GM12873 (cell line): ENCODE measurements at regions not wholly inside any gene's neighbourhood (a gene's known extent, or its start where the extent isn't known, plus 50 kb on each side); places are given as distances from the start of the nearest gene placed in this dataset.

Source experiments
- CTCF ChIP-seq: IDR thresholded peaks from 2 replicates; pipeline ENCODE4 v1.5.1; 2012; ENCODE audit warnings: low read depth, mild to moderate bottlenecking, moderate library complexity, low read length, control low read depth; ENCODE audit not compliant: insufficient read depth; ENCODE audit errors: missing control alignments

GRCh38 chr2:226074391-226074790, 674.9 kb downstream of the NYAP2 start:
- TF ChIP-seq CTCF = no peak

- no peak for TF ChIP-seq CTCF
These were observed 674.1 kb downstream of the NYAP2 start for GRCh38 chr2:226073496-226074160.

- TF ChIP-seq CTCF = no peak
These were observed 667.4 kb downstream of the NYAP2 start for GRCh38 chr2:226066873-226067272.

GRCh38 chr2:226066391-226066790, 666.9 kb downstream of the NYAP2 start:
- no peak for TF ChIP-seq CTCF

GRCh38 chr2:226064932-226065570, 665.5 kb downstream of the NYAP2 start:
- no peak for TF ChIP-seq CTCF

- TF ChIP-seq CTCF = no peak
These were observed 664.4 kb downstream of the NYAP2 start for GRCh38 chr2:226063704-226064440.

GRCh38 chr2:226059961-226060627, 660.6 kb downstream of the NYAP2 start:
- TF ChIP-seq CTCF = no peak
